Lung (tissue), 11 donors: ENCODE measurements at regions not wholly inside any gene's neighbourhood (a gene's known extent, or its start where the extent isn't known, plus 50 kb on each side); places are given as distances from the start of the nearest gene placed in this dataset.

Source experiments
- ATAC-seq: fragments of 200-7000 bp; cut with Tn5 transposase; one replicate; pipeline ENCODE4 v1.9.1; 2020; ENCODE audit warnings: moderate number of reproducible peaks; ENCODE audit not compliant: insufficient read depth, low FRiP score
- DNase-seq, 3 donors: peaks; one replicate each; pipeline ENCODE4 v3.0.0-alpha.2; 2013 to 2017
- H3K27ac ChIP-seq, 2 donors: one replicate each; pipeline ENCODE4 v1.5.1; 2013; ENCODE audit warnings: mild to moderate bottlenecking in 2 of 2, moderate library complexity in 2 of 2, control low read depth in 1 of 2, inconsistent platforms in 1 of 2, low read depth in 1 of 2, low read length in 1 of 2
- H3K27me3 ChIP-seq, 3 donors: one replicate each; pipeline ENCODE4 v1.5.1; 2013; ENCODE audit warnings: low read length in 2 of 3; ENCODE audit not compliant: control insufficient read depth in 3 of 3, insufficient read depth in 3 of 3
- H3K36me3 ChIP-seq, 4 donors: one replicate each; pipeline ENCODE4 v1.5.1; 2013; ENCODE audit warnings: low read length in 4 of 4, mild to moderate bottlenecking in 1 of 4, moderate library complexity in 1 of 4; ENCODE audit not compliant: control insufficient read depth in 4 of 4, insufficient read depth in 4 of 4
- H3K4me1 ChIP-seq, 5 donors: one replicate each; pipeline ENCODE4 v1.5.1; 2013; ENCODE audit warnings: low read length in 5 of 5, mild to moderate bottlenecking in 2 of 5, moderate library complexity in 1 of 5; ENCODE audit not compliant: control insufficient read depth in 5 of 5, insufficient read depth in 5 of 5
- H3K4me3 ChIP-seq: one replicate; pipeline ENCODE4 v1.5.1; 2013; ENCODE audit warnings: mild to moderate bottlenecking, control low read depth, moderate library complexity
- H3K9ac ChIP-seq, 2 donors: one replicate each; pipeline ENCODE4 v1.5.1; 2013; ENCODE audit warnings: low read length in 2 of 2, control low read depth in 1 of 2; ENCODE audit not compliant: insufficient read depth in 1 of 2
- H3K9me3 ChIP-seq, 4 donors: one replicate each; pipeline ENCODE4 v1.5.1; 2013; ENCODE audit warnings: low read length in 3 of 4, mild to moderate bottlenecking in 1 of 4, moderate library complexity in 1 of 4; ENCODE audit not compliant: control insufficient read depth in 4 of 4, insufficient read depth in 3 of 4
- CTCF ChIP-seq: IDR thresholded peaks from 2 replicates; pipeline ENCODE4 v1.5.1; 2012; ENCODE audit warnings: mild to moderate bottlenecking; ENCODE audit errors: control extremely low read depth, extremely low read depth
- WGBS, 2 donors: extraction: QIAGEN DNeasy Blood & Tissue Kit; methylation state at CpG; one replicate each; pipeline ENCODE4 v1.1.7; 2013; 5-methylcytosine and 5-hydroxymethylcytosine counted together
- donor health status: control.
- donor health status: control.
- donor health status: Bipolar disorder and iron deficiency.
- donor health status: healthy.
- donor health status: DM: yes; HTN: yes; CAD: no.

GRCh38 chr20:46798430-46798829, 89.0 kb downstream of the SLC2A10 start:
- DNase-seq (no peak), ATAC-seq (no peak)
- Histone ChIP-seq H3K27me3 (peaks cover 3% of the 10 kb centered on the region in 3 donors), H3K9ac (no peak overlapping the region), H3K9me3 (peaks cover 0 to 6% (median 0%) of the 10 kb centered on the region in 4 donors), H3K36me3 (no peaks in the 10 kb centered on the region), H3K27ac (no peak overlapping the region), H3K4me1 (no peaks in the 10 kb centered on the region), H3K4me3 (no peak overlapping the region)
- 59 to 69% methylated on average over 6 of the region's 6 CpGs for WGBS, 2 donors
- TF ChIP-seq CTCF, result no peak

GRCh38 chr20:46799781-46800408, 90.4 kb downstream of the SLC2A10 start:
- Histone ChIP-seq H3K4me1 (no peaks in the 10 kb centered on the region), H3K9ac (no peak overlapping the region), H3K27me3 (peaks cover 3% of the 10 kb centered on the region in 3 donors), H3K36me3 (no peaks in the 10 kb centered on the region), H3K9me3 (peaks cover 0 to 1% (median 0%) of the 10 kb centered on the region in 4 donors), H3K4me3 (no peak overlapping the region), H3K27ac (no peak overlapping the region)
- DNase-seq, result no peak
- 58 to 63% methylated on average over 7 of the region's 7 CpGs for WGBS, 2 donors
- no peak for ATAC-seq
- TF ChIP-seq CTCF, result no peak

- DNase-seq, result no peak
- no peaks in the 10 kb centered on the region for H3K4me1 ChIP-seq
- no peak overlapping the region for H3K4me3 ChIP-seq
- no peak overlapping the region for H3K27ac ChIP-seq
- no peak overlapping the region for H3K9ac ChIP-seq
- peaks cover 3% of the 10 kb centered on the region in 3 donors for H3K27me3 ChIP-seq
- TF ChIP-seq CTCF, result no peak
- no peaks in the 10 kb centered on the region for H3K36me3 ChIP-seq
- peaks cover 0 to 1% (median 0%) of the 10 kb centered on the region in 4 donors for H3K9me3 ChIP-seq
- no peak for ATAC-seq
- WGBS, 2 donors, result 80 to 92% methylated on average over 2 of the region's 2 CpGs
Observed at GRCh38 chr20:46800409-46800804, 91.0 kb downstream of the SLC2A10 start.
